PC-9 (cell line): ENCODE measurements at regions not wholly inside any gene's neighbourhood (a gene's known extent, or its start where the extent isn't known, plus 50 kb on each side); places are given as distances from the start of the nearest gene placed in this dataset.
"Not testable (repeated sequence)": the region's sequence is repeated elsewhere in the genome, so short reads cannot be mapped to it uniquely, and the experiment has no call there.

Source experiments
- BruUV-seq: library from RNA; stranded (reverse); fragments of 400-500 nt; replicated peaks from 2 replicates; lab custom pipeline; 2021; lab: Mats Ljungman, UMichigan
- CTCF ChIA-PET: fragments of 300-600 bp; sonication (Branson Sonifier 250); formaldehyde crosslinking; loops from one replicate; lab custom pipeline; 2022; ENCODE audit warnings: antibody characterized with exemption; lab: Charles Lee
- POLR2A ChIA-PET: fragments of 300-600 bp; sonication (Branson Sonifier 250); formaldehyde crosslinking; loops from one replicate; lab custom pipeline; 2022; ENCODE audit warnings: antibody characterized with exemption; ENCODE audit not compliant: unreplicated experiment; lab: Charles Lee
- DNase-seq, 2 experiments: peaks; one replicate each; pipeline versions ENCODE4 v3.0.0 to v3.0.0-alpha.2; 2015 to 2022; ENCODE audit warnings: mixed read lengths in 1 of 2
- H2AFZ ChIP-seq: fragments of 200-600 bp; sonication (generic); 2 replicates; pipeline ENCODE4 v1.8.1; 2017; ENCODE audit warnings: antibody characterized with exemption
- H3F3A ChIP-seq: fragments of 200-600 bp; sonication (generic); 2 replicates; pipeline ENCODE4 v1.8.1; 2017; ENCODE audit warnings: antibody characterized with exemption, mild to moderate bottlenecking, low read depth; ENCODE audit not compliant: insufficient read depth
- H3K27ac ChIP-seq: fragments of 200-600 bp; sonication (generic); 2 replicates; pipeline ENCODE4 v1.6.1; 2016; ENCODE audit warnings: mixed run types
- H3K27me3 ChIP-seq: fragments of 200-600 bp; sonication (generic); 2 replicates; pipeline ENCODE4 v1.6.1; 2016; ENCODE audit warnings: low read depth, mixed run types; ENCODE audit not compliant: insufficient read depth
- H3K36me3 ChIP-seq: fragments of 200-600 bp; sonication (generic); 2 replicates; pipeline ENCODE4 v1.6.1; 2016; ENCODE audit warnings: low read depth, mixed run types
- H3K4me1 ChIP-seq: fragments of 200-600 bp; sonication (generic); replicated peaks from 2 replicates; pipeline ENCODE4 v1.6.1; 2016; ENCODE audit warnings: mixed run types; ENCODE audit not compliant: insufficient read depth
- H3K4me2 ChIP-seq: fragments of 200-600 bp; sonication (generic); 2 replicates; pipeline ENCODE4 v1.6.1; 2017; ENCODE audit warnings: mixed run types
- H3K4me3 ChIP-seq: fragments of 200-600 bp; sonication (generic); 2 replicates; pipeline ENCODE4 v1.6.1; 2016; ENCODE audit warnings: mixed run types
- H3K79me2 ChIP-seq: fragments of 200-600 bp; sonication (generic); 2 replicates; pipeline ENCODE4 v1.6.1; 2017; ENCODE audit warnings: low read depth, mixed run types
- H3K9me2 ChIP-seq: fragments of 200-600 bp; sonication (generic); 2 replicates; pipeline ENCODE4 v1.8.1; 2017; ENCODE audit warnings: mild to moderate bottlenecking; ENCODE audit not compliant: insufficient read depth
- H3K9me3 ChIP-seq: fragments of 200-600 bp; sonication (generic); 2 replicates; pipeline ENCODE4 v1.8.1; 2016; ENCODE audit warnings: low read depth; ENCODE audit not compliant: insufficient read depth
- H4K20me1 ChIP-seq: fragments of 200-600 bp; sonication (generic); 2 replicates; pipeline ENCODE4 v1.8.1; 2017; ENCODE audit not compliant: insufficient read depth
- EZH2 ChIP-seq: fragments of 200-600 bp; sonication (generic); IDR thresholded peaks from 2 replicates; pipeline ENCODE4 v1.8.0; 2017; ENCODE audit warnings: antibody characterized with exemption, low read depth
- intact Hi-C: fragments of 100-400 bp; cut with micrococcal nuclease; formaldehyde crosslinking; loops from one replicate; pipeline ENCODE4 v1.10.0; 2022; ENCODE audit not compliant: unreplicated experiment
- TF ChIP-seq, protein P1 (sequence below): fragments of 200-600 bp; sonication (generic); conservative IDR thresholded peaks from 2 replicates; pipeline ENCODE4 v1.6.1; 2017; ENCODE audit warnings: mixed run types, antibody characterized with exemption, mild to moderate bottlenecking, moderate library complexity

DNA sequence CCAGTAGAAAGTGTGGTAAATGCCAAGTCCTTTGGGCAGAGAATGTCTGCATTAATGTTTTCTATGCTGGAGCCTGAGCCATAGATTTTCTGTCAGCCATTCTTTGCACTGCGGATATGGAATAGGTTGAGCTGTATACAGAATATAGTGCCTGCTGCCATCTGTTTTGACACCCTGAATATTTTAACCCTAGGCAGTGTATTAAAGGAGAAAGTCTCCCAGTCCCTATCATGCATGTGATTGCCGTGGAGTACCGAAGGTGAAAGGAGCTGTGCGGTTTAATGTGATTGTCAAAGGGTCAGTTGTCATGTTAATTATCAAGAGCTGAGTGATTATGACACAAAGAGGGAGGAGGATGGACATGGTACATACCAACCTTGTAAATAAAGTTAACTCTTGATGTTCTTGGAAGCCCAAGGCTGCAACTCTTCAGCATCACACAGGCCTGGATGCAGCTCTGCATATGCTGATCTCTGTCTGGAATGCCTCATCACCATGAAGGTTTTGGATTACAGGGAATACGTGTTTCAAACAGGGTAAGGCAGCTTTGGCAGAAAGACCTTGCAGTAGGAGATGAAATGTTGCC lies 247.1 kb upstream of the ELAVL2 start:
- Histone ChIP-seq H3K36me3 (no peaks in the 10 kb centered on the region), H3K4me1 (no peaks in the 10 kb centered on the region), H2AFZ (no peak overlapping the region), H3K4me3 (no peak overlapping the region), H3K9me3 (no peaks in the 10 kb centered on the region), H3K9me2 (no peaks in the 10 kb centered on the region), H3K4me2 (no peak overlapping the region), H4K20me1 (no peaks in the 10 kb centered on the region), H3K79me2 (no peaks in the 10 kb centered on the region), H3F3A (no peaks in the 10 kb centered on the region), H3K27me3 (no peaks in the 10 kb centered on the region), H3K27ac (no peak overlapping the region)
- ChIA-PET CTCF (no interaction called here), POLR2A (no interaction called here)
- DNase-seq: no peak
- intact Hi-C loops: no loop called here
- no TSS peak for BruUV-seq
- TF ChIP-seq, protein P1, sequence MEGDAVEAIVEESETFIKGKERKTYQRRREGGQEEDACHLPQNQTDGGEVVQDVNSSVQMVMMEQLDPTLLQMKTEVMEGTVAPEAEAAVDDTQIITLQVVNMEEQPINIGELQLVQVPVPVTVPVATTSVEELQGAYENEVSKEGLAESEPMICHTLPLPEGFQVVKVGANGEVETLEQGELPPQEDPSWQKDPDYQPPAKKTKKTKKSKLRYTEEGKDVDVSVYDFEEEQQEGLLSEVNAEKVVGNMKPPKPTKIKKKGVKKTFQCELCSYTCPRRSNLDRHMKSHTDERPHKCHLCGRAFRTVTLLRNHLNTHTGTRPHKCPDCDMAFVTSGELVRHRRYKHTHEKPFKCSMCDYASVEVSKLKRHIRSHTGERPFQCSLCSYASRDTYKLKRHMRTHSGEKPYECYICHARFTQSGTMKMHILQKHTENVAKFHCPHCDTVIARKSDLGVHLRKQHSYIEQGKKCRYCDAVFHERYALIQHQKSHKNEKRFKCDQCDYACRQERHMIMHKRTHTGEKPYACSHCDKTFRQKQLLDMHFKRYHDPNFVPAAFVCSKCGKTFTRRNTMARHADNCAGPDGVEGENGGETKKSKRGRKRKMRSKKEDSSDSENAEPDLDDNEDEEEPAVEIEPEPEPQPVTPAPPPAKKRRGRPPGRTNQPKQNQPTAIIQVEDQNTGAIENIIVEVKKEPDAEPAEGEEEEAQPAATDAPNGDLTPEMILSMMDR: no peak
- no peak for TF ChIP-seq EZH2

DNA sequence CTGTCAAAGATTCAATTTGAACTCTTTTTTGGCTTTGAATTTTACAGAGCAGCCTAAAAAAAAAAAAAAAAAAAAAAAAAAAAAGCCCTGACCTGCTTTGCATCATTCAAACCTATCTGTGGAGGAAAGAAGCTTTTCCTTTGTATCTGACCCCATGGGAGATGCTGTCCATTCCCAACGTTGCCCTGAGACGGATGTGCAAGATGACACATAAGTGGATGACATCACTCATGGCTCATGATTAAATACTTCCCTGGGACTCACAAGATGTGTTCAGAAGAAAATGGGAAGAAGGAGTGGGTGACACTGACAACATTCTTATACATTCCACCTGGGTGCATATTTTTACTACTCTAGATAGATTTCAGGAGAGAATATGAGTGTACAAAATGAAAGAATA lies 245.7 kb upstream of the ELAVL2 start:
- intact Hi-C loops: no loop called here
- H2AFZ ChIP-seq: no peak overlapping the region
- no peaks in the 10 kb centered on the region for H4K20me1 ChIP-seq
- ChIA-PET POLR2A (no interaction called here), CTCF (no interaction called here)
- no TSS peak for BruUV-seq
- no peak for DNase-seq
- H3K4me2 ChIP-seq: no peak overlapping the region
- no peaks in the 10 kb centered on the region for H3K36me3 ChIP-seq
- no peaks in the 10 kb centered on the region for H3K9me3 ChIP-seq
- H3F3A ChIP-seq: no peaks in the 10 kb centered on the region
- H3K9me2 ChIP-seq: no peaks in the 10 kb centered on the region
- H3K27me3 ChIP-seq: no peaks in the 10 kb centered on the region
- H3K4me1 ChIP-seq: no peaks in the 10 kb centered on the region
- no peak overlapping the region for H3K4me3 ChIP-seq
- TF ChIP-seq, protein P1: no peak
- no peak for TF ChIP-seq EZH2
- H3K27ac ChIP-seq: no peak overlapping the region
- no peaks in the 10 kb centered on the region for H3K79me2 ChIP-seq

DNA sequence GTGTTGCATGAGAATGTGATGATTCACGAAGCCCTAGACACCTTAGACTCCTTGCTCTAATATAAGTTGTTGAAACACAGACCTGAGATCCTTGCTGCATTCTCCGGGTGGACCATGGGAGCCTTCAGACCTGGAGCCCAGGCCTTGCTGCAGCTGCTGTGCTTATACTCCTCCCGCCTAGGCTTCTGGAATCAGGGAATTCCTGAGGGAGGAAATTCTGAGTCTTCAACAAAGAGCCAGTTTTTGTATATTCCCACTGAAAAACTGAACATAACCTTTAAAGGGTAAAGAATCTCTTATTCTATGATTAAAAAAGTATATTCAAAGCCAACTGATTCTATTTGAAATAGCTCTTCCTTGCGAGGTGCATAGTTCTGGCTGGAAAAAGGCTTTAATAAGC lies 245.1 kb upstream of the ELAVL2 start:
- intact Hi-C loops: no loop called here
- ChIA-PET CTCF (no interaction called here), POLR2A (no interaction called here)
- H3K27me3 ChIP-seq: no peaks in the 10 kb centered on the region
- no peaks in the 10 kb centered on the region for H3F3A ChIP-seq
- TF ChIP-seq, protein P1: no peak
- TF ChIP-seq EZH2: no peak
- H3K79me2 ChIP-seq: no peaks in the 10 kb centered on the region
- DNase-seq: no peak
- H3K36me3 ChIP-seq: no peaks in the 10 kb centered on the region
- H3K4me1 ChIP-seq: no peaks in the 10 kb centered on the region
- H3K9me3 ChIP-seq: no peaks in the 10 kb centered on the region
- H3K27ac ChIP-seq: no peak overlapping the region
- H4K20me1 ChIP-seq: no peaks in the 10 kb centered on the region
- BruUV-seq: no TSS peak
- no peak overlapping the region for H3K4me3 ChIP-seq
- no peak overlapping the region for H2AFZ ChIP-seq
- no peaks in the 10 kb centered on the region for H3K9me2 ChIP-seq
- no peak overlapping the region for H3K4me2 ChIP-seq

DNA sequence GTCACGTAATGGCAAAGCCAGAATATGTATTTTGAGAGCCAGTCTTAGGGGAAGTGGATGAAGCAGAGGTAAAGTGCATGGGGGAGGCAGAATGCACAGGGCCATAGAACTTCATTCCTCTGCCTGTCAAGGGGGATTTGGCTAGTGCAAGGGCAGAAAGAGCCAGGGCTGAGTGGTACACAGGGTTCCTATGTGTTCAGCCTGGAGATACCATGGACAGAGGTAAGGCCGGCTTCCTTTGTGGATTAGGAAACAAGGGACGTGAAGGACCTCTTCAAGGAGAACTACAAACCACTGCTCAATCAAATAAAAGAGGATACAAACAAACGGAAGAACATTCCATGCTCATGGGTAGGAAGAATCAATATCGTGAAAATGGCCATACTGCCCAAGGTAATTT lies 241.1 kb upstream of the ELAVL2 start:
- H2AFZ ChIP-seq, BruUV-seq, DNase-seq, H4K20me1 ChIP-seq, H3F3A ChIP-seq, H3K36me3 ChIP-seq, CTCF ChIA-PET, H3K4me3 ChIP-seq, H3K9me3 ChIP-seq, H3K27ac ChIP-seq, POLR2A ChIA-PET, H3K27me3 ChIP-seq, H3K79me2 ChIP-seq, H3K9me2 ChIP-seq, H3K4me2 ChIP-seq, intact Hi-C loops, H3K4me1 ChIP-seq: not testable (repeated sequence)
